ENCODE measurements at regions not wholly inside any gene's neighbourhood (a gene's known extent, or its start where the extent isn't known, plus 50 kb on each side); places are given as distances from the start of the nearest gene placed in this dataset.
A peak's percentile ranks its signal among the peaks of the same experiment; 100 is the strongest.

- TF ChIP-seq ZBTB26 (CRISPR knock-in tag; IDR thresholded peaks at IDR 0.05) (no peak), POLR2G (IDR thresholded peaks at IDR 0.05; ENCODE audit: low read depth, low read length) (no peak), BRF1 (IDR thresholded peaks at IDR 0.05; ENCODE audit: borderline replicate concordance, extremely low read depth, insufficient read length) (no peak), POU5F1 (IDR thresholded peaks at IDR 0.05; ENCODE audit: borderline replicate concordance, low read depth, low read length, partially characterized antibody) (no peak), ZC3H4 (CRISPR knock-in tag; IDR thresholded peaks at IDR 0.05; ENCODE audit: borderline replicate concordance) (no peak), CEBPG (CRISPR knock-in tag; IDR thresholded peaks at IDR 0.05) (no peak), CEBPG (tag; conservative IDR thresholded peaks at IDR 0.05 in 1 of 2, IDR thresholded peaks at IDR 0.05 in 1 of 2) (no peak), ZNF282 (CRISPR knock-in tag; IDR thresholded peaks at IDR 0.05) (no peak), TSC22D4 (tag; IDR thresholded peaks at IDR 0.05) (no peak), BRD9 (IDR thresholded peaks at IDR 0.05; ENCODE audit: low read depth, partially characterized antibody) (no peak), LCOR (CRISPR knock-in tag; IDR thresholded peaks at IDR 0.05) (no peak), ZNF174 (CRISPR knock-in tag; IDR thresholded peaks at IDR 0.05) (no peak), ZNF277 (CRISPR knock-in tag; IDR thresholded peaks at IDR 0.05; ENCODE audit: borderline replicate concordance) (no peak), FOXP4 (CRISPR knock-in tag; IDR thresholded peaks at IDR 0.05; ENCODE audit: borderline replicate concordance) (no peak), ZNF436 (CRISPR knock-in tag; IDR thresholded peaks at IDR 0.05) (no peak), PCBP2 (IDR thresholded peaks at IDR 0.05; ENCODE audit: low read depth, low read length, poor library complexity, severe bottlenecking) (no peak), CAMTA2 (CRISPR knock-in tag; conservative IDR thresholded peaks at IDR 0.05) (no peak), ZNF780A (CRISPR knock-in tag; IDR thresholded peaks at IDR 0.05) (no peak), HCFC1 (IDR thresholded peaks at IDR 0.05; ENCODE audit: low read depth, low read length) (no peak), NR2C2 (CRISPR knock-in tag; IDR thresholded peaks at IDR 0.05) (no peak), NR2C2 (tag; IDR thresholded peaks at IDR 0.05) (0 out of 2 replicates have a peak, but pooled peaks have one; percentile 5), RCOR1 (IDR thresholded peaks at IDR 0.05; ENCODE audit: borderline replicate concordance in 1 of 2, low read depth in 2 of 2, low read length in 2 of 2) (peak in 1 of 2 experiments; percentile 63; a peak in 1 of 4 replicates), ESRRA (IDR thresholded peaks at IDR 0.05; ENCODE audit: borderline replicate concordance, low read depth) (no peak), KAT7 (CRISPR knock-in tag; IDR thresholded peaks at IDR 0.05; ENCODE audit: borderline replicate concordance) (no peak), NCOA6 (IDR thresholded peaks at IDR 0.05) (no peak)
These were observed 136.1 kb upstream of the IRF2BP2 start (continued) for GRCh38 chr1:234745844-234746797.

Measured in K562 (cell line).